ENCODE measurements at regions not wholly inside any gene's neighbourhood (a gene's known extent, or its start where the extent isn't known, plus 50 kb on each side); places are given as distances from the start of the nearest gene placed in this dataset.

GRCh38 chr9:29445751-29446150 lies 1872.5 kb upstream of the C9orf72 start:
- no peak overlapping the region for H3K9ac ChIP-seq (ENCODE audit: insufficient read depth in 1 of 2, low read depth in 2 of 2, low read length in 2 of 2)
- no peak for DNase-seq (ENCODE audit: extremely low read depth in 1 of 4, low spot score in 3 of 4)
- no peaks in the 10 kb centered on the region for H4K20me1 ChIP-seq (replicated peaks; ENCODE audit: control insufficient read depth, insufficient read depth, low read length)
- no peaks in the 10 kb centered on the region for H3K4me1 ChIP-seq (replicated peaks in 1 of 2; ENCODE audit: control insufficient read depth in 2 of 2, insufficient read depth in 2 of 2, low read length in 2 of 2)
- H3K4me2 ChIP-seq (ENCODE audit: insufficient read depth, low read length) = no peak overlapping the region
- no peak overlapping the region for H3K4me3 ChIP-seq
- no peaks in the 10 kb centered on the region for H3K9me1 ChIP-seq (ENCODE audit: control insufficient read depth, insufficient read depth, low read length)
- no peak overlapping the region for H3K27ac ChIP-seq (ENCODE audit: extremely low read depth, low read depth, low read length)
- CTCF ChIA-PET (ENCODE audit: low intra/inter-chr PET ratio) = no interaction called here
- no peaks in the 10 kb centered on the region for H3K79me2 ChIP-seq (ENCODE audit: control insufficient read depth, insufficient read depth, low read length)
- no peaks in the 10 kb centered on the region for H3K36me3 ChIP-seq (ENCODE audit: control insufficient read depth, insufficient read depth, low read length)
- no TSS peak for BruUV-seq (replicated peaks)
- in situ Hi-C loops (cut with MboI) = no loop called here
- FAIRE-seq = no peak
- WGBS (ENCODE audit: insufficient coverage, low coverage, missing lambda C conversion rate) = no CpG with 5 or more reads among the region's 3 CpGs
- no peaks in the 10 kb centered on the region for H3K9me3 ChIP-seq (replicated peaks; ENCODE audit: control insufficient read depth, insufficient read depth, low read depth, low read length)
- no peak overlapping the region for H2AFZ ChIP-seq (ENCODE audit: low read depth, low read length)
- intact Hi-C loops (cut with micrococcal nuclease) = no loop called here
- no peak for ATAC-seq
- no peaks in the 10 kb centered on the region for H3K27me3 ChIP-seq (ENCODE audit: control insufficient read depth in 2 of 2, insufficient read depth in 2 of 2, low read length in 2 of 2)
- POLR2A ChIA-PET = no interaction called here
- TF ChIP-seq HIVEP1 (CRISPR knock-in tag; IDR thresholded peaks at IDR 0.05) (no peak), KLF10 (CRISPR knock-in tag; IDR thresholded peaks at IDR 0.05) (no peak), ZNF511 (CRISPR knock-in tag; IDR thresholded peaks at IDR 0.05) (no peak), CHD2 (IDR thresholded peaks at IDR 0.05; ENCODE audit: low read depth, low read length) (no peak), ZSCAN29 (IDR thresholded peaks at IDR 0.05) (no peak), ZBTB7A (IDR thresholded peaks at IDR 0.05; ENCODE audit: borderline replicate concordance, control insufficient read depth, low read depth, low read length) (no peak), ZNF24 (IDR thresholded peaks at IDR 0.05) (no peak), PHTF2 (CRISPR knock-in tag; IDR thresholded peaks at IDR 0.05) (no peak), ASH1L (IDR thresholded peaks at IDR 0.05; ENCODE audit: borderline replicate concordance, low read depth, partially characterized antibody) (no peak), TFE3 (CRISPR knock-in tag; IDR thresholded peaks at IDR 0.05) (no peak), U2AF2 (optimal IDR thresholded peaks at IDR 0.05; ENCODE audit: low read depth, low read length) (no peak), MITF (IDR thresholded peaks at IDR 0.05) (no peak), PRPF4 (IDR thresholded peaks at IDR 0.05; ENCODE audit: insufficient read depth, low read depth, low read length, poor library complexity, severe bottlenecking) (no peak), PURB (CRISPR knock-in tag; IDR thresholded peaks at IDR 0.05; ENCODE audit: low read depth) (no peak), MCM2 (IDR thresholded peaks at IDR 0.05; ENCODE audit: low read depth) (no peak), ELF2 (CRISPR knock-in tag; IDR thresholded peaks at IDR 0.05) (no peak)
- TF ChIP-seq, protein P1, sequence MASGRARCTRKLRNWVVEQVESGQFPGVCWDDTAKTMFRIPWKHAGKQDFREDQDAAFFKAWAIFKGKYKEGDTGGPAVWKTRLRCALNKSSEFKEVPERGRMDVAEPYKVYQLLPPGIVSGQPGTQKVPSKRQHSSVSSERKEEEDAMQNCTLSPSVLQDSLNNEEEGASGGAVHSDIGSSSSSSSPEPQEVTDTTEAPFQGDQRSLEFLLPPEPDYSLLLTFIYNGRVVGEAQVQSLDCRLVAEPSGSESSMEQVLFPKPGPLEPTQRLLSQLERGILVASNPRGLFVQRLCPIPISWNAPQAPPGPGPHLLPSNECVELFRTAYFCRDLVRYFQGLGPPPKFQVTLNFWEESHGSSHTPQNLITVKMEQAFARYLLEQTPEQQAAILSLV (tag; IDR thresholded peaks at IDR 0.05) = no peak

All from K562 (cell line).